ENCODE measurements at regions not wholly inside any gene's neighbourhood (a gene's known extent, or its start where the extent isn't known, plus 50 kb on each side); places are given as distances from the start of the nearest gene placed in this dataset.

- TF ChIP-seq TSHZ2 (CRISPR knock-in tag; IDR thresholded peaks at IDR 0.05) (no peak), ZNF70 (CRISPR knock-in tag; IDR thresholded peaks at IDR 0.05) (no peak)
- ATAC-seq = no peak
Observed at GRCh38 chr2:228257379-228257778, 75.9 kb upstream of the SPHKAP start.

- TF ChIP-seq ZNF565 (CRISPR knock-in tag; conservative IDR thresholded peaks at IDR 0.05; ENCODE audit: low read depth) = no peak
- no peak for TF ChIP-seq TCF4 (CRISPR knock-in tag; IDR thresholded peaks at IDR 0.05; ENCODE audit: borderline replicate concordance)
- TF ChIP-seq OSR1 (CRISPR knock-in tag; IDR thresholded peaks at IDR 0.05) = no peak
- no peak for TF ChIP-seq POU6F1 (CRISPR knock-in tag; IDR thresholded peaks at IDR 0.05; ENCODE audit: borderline replicate concordance, low read depth)
- TF ChIP-seq ARNTL (CRISPR knock-in tag; IDR thresholded peaks at IDR 0.05; ENCODE audit: borderline replicate concordance, low read depth) = no peak
- TF ChIP-seq ZC3H10 (CRISPR knock-in tag; IDR thresholded peaks at IDR 0.05) = no peak
- ATAC-seq = no peak
Observed at GRCh38 chr2:228253752-228254151, 72.3 kb upstream of the SPHKAP start.

GRCh38 chr2:228247335-228247734 is 65.8 kb upstream of the SPHKAP start:
- no peak for TF ChIP-seq POU6F1 (CRISPR knock-in tag; IDR thresholded peaks at IDR 0.05; ENCODE audit: borderline replicate concordance, low read depth)
- no peak for TF ChIP-seq ISL1 (CRISPR knock-in tag; IDR thresholded peaks at IDR 0.05)
- no peak for TF ChIP-seq TCF4 (CRISPR knock-in tag; IDR thresholded peaks at IDR 0.05; ENCODE audit: borderline replicate concordance)
- TF ChIP-seq ARNTL (CRISPR knock-in tag; IDR thresholded peaks at IDR 0.05; ENCODE audit: borderline replicate concordance, low read depth) = no peak
- no peak for TF ChIP-seq PPARA (CRISPR knock-in tag; IDR thresholded peaks at IDR 0.05; ENCODE audit: borderline replicate concordance)
- no peak for TF ChIP-seq OSR1 (CRISPR knock-in tag; IDR thresholded peaks at IDR 0.05)
- no peak for TF ChIP-seq ZNF8 (CRISPR knock-in tag; IDR thresholded peaks at IDR 0.05)
- TF ChIP-seq ZNF70 (CRISPR knock-in tag; IDR thresholded peaks at IDR 0.05) = no peak
- TF ChIP-seq SNAI2 (CRISPR knock-in tag; IDR thresholded peaks at IDR 0.05) = no peak
- no peak for TF ChIP-seq BACH2 (CRISPR knock-in tag; IDR thresholded peaks at IDR 0.05; ENCODE audit: borderline replicate concordance)
- no peak for TF ChIP-seq RARB (CRISPR knock-in tag; IDR thresholded peaks at IDR 0.05)
- no peak for TF ChIP-seq CSDC2 (CRISPR knock-in tag; IDR thresholded peaks at IDR 0.05)
- TF ChIP-seq ESRRG (CRISPR knock-in tag; IDR thresholded peaks at IDR 0.05) = no peak
- TF ChIP-seq PATZ1 (CRISPR knock-in tag; IDR thresholded peaks at IDR 0.05; ENCODE audit: borderline replicate concordance) = no peak
- no peak for TF ChIP-seq ZFP30 (CRISPR knock-in tag; IDR thresholded peaks at IDR 0.05)
- no peak for TF ChIP-seq TSHZ2 (CRISPR knock-in tag; IDR thresholded peaks at IDR 0.05)
- TF ChIP-seq ZNF565 (CRISPR knock-in tag; conservative IDR thresholded peaks at IDR 0.05; ENCODE audit: low read depth) = no peak
- no peak for TF ChIP-seq ZC3H10 (CRISPR knock-in tag; IDR thresholded peaks at IDR 0.05)
- no peak for TF ChIP-seq TOX (CRISPR knock-in tag; IDR thresholded peaks at IDR 0.05; ENCODE audit: borderline replicate concordance)
- ATAC-seq = no peak

Data from SK-N-SH treated with all-trans-retinoic acid at 6 μM for 48 hours (cell line).